ENCODE measurements at regions not wholly inside any gene's neighbourhood (a gene's known extent, or its start where the extent isn't known, plus 50 kb on each side); places are given as distances from the start of the nearest gene placed in this dataset.
A peak's percentile ranks its signal among the peaks of the same experiment; 100 is the strongest.
"Not testable (repeated sequence)": the region's sequence is repeated elsewhere in the genome, so short reads cannot be mapped to it uniquely, and the experiment has no call there.

DNA sequence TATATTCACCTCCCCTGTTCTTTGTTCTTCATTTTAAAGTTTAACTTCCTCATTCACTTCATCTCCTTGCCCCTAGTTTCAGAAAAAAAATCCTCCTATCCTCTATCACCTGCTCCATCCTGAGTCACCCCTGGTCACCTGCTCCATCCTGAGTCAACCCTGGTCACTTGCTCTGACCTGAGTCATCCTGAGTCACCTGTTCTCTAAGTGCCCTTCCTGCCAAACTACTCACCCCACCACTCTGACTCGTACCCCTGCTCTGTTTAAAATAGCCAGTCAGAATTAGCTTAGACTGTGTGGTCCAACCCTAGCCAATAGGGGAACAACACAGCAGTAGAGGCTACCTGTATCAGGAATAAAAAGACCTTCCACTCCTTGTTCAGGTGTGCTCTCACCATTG is 716.9 kb downstream of the ZBBX start:
- no peak for DNase-seq (ENCODE audit: low read depth)
- no peak overlapping the region for H3K4me3 ChIP-seq (ENCODE audit: low read depth, low read length)

DNA sequence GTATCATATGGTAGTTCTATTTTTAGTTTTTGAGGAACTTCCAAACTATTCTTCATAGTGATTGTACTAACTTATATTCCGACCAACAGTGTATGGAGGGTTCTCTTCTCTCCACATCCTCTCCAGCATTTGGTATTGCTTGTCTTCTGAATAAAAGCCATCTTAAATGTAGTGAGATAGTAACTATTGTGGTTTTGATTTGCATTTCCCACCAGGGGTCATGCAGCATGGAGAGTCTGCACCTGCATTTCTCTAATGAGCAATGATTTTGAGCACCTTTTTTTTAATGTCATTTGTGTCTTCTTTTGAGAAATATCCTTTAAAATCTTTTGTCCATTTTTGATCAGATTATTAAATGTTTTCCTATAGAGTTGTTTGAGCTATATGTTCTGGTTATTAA is 718.5 kb downstream of the ZBBX start:
- no peak overlapping the region for H3K4me3 ChIP-seq (ENCODE audit: low read depth, low read length)
- TF ChIP-seq, protein P1, sequence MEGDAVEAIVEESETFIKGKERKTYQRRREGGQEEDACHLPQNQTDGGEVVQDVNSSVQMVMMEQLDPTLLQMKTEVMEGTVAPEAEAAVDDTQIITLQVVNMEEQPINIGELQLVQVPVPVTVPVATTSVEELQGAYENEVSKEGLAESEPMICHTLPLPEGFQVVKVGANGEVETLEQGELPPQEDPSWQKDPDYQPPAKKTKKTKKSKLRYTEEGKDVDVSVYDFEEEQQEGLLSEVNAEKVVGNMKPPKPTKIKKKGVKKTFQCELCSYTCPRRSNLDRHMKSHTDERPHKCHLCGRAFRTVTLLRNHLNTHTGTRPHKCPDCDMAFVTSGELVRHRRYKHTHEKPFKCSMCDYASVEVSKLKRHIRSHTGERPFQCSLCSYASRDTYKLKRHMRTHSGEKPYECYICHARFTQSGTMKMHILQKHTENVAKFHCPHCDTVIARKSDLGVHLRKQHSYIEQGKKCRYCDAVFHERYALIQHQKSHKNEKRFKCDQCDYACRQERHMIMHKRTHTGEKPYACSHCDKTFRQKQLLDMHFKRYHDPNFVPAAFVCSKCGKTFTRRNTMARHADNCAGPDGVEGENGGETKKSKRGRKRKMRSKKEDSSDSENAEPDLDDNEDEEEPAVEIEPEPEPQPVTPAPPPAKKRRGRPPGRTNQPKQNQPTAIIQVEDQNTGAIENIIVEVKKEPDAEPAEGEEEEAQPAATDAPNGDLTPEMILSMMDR (IDR thresholded peaks at IDR 0.05; ENCODE audit: insufficient read depth, low read depth, low read length), result no peak
- no peak for DNase-seq (ENCODE audit: low read depth)

More for the DNA sequence above, 716.9 kb downstream of the ZBBX start:
- TF ChIP-seq, protein P1 (IDR thresholded peaks at IDR 0.05; ENCODE audit: insufficient read depth, low read depth, low read length), result no peak

DNA sequence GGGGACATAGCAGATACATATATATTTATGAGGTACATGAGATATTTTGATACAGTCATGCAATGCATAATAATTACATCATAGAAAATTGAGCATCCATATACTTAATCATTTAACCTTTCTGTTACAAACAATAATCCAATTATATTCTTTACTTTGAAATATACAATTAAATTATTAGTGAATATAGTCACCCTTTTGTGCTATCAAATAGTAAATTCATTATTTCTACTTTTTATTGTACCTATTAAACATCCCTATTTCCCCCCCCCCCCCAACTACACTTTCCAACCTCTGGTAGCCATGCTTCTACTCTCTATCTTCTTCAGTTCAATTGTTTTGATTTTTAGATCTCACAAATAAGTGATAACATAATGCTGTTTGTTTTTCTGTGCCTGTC is 719.1 kb downstream of the ZBBX start:
- TF ChIP-seq, protein P1 (IDR thresholded peaks at IDR 0.05; ENCODE audit: insufficient read depth, low read depth, low read length), result no peak
- DNase-seq (ENCODE audit: low read depth), result no peak

DNA sequence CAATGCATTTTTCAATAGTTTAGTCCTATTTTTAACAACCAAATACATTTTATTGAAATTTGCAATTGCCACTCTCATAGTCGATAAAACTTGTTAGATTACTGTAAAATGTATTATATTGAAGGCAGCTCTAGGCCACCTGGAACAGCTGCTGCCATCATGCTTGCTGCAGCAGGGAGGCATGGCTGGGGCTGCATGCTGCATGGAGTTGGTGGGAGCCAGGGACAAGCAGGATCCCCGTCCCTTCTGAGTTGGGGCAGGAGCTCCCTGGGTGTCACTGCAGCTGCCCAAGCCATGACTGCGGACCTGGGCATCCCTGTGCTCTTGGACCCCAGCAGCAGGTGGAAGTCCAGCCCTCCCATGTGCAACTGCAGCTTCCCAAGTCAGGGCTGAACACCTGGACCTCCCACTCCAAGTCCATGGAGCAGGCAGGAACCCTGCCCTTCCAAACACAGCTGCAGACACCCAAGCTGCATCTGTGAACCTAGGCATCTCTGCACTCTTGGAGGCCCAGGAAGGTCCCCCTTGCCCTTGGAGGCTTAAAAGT is 742.0 kb downstream of the ZBBX start:
- no peak for DNase-seq (ENCODE audit: low read depth)
- no peak overlapping the region for H3K4me3 ChIP-seq (ENCODE audit: low read depth, low read length)
- TF ChIP-seq, protein P1 (IDR thresholded peaks at IDR 0.05; ENCODE audit: insufficient read depth, low read depth, low read length), result no peak

More for the DNA sequence above, 719.1 kb downstream of the ZBBX start:
- H3K4me3 ChIP-seq (ENCODE audit: low read depth, low read length), result no peak overlapping the region

DNA sequence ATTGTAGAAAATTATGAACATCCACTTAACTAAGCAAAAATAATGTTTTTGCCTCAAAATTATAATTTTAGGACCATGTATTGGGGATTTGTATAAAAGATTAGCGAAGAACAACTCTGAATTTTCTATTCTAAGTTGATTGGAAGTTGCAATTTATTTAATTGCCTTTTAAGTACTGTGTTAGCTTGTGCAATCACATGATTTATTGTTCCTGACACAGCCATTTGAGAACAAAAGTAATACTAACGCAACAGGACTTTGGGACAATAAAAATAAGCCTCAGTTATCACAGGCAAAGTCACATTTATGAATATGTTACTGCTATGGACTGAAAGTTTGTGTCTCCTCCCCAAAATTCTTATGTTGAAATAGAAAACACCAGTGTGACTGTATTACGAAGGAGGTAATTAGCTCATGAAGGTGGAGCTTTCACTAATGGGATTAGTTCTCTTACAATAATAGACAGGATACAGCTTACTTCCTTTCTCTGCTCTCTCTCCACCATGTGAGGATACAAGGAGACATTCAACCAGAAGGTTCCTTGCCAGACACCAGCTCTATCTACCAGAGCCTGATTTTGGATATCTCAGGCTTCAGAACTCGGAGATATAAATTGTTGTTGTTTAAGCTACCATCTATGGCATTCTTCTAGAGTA is 745.9 kb downstream of the ZBBX start:
- DNase-seq (ENCODE audit: low read depth), result peak; percentile 24
- no peak overlapping the region for H3K4me3 ChIP-seq (ENCODE audit: low read depth, low read length)
- TF ChIP-seq, protein P1 (IDR thresholded peaks at IDR 0.05; ENCODE audit: insufficient read depth, low read depth, low read length), result no peak

DNA sequence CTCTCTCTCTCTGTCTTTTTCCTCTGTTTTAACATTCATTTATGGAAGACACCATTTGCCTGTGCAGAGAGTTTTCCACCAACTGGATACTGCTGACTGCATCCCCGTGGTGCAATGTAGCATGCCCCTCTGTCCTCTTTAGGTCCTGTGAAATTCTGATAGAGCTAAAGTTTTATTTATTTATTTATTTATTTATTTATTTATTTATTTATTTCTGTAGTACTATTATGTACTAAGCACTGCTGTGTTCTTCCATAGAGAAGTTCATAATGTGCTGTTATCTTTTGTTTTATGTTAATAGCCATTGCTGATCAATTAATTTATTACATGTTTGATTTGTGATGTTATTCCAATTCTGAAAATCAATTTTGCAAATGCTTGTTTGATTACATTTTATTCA is 749.9 kb downstream of the ZBBX start:
- TF ChIP-seq, protein P1 (IDR thresholded peaks at IDR 0.05; ENCODE audit: insufficient read depth, low read depth, low read length), result no peak
- no peak overlapping the region for H3K4me3 ChIP-seq (ENCODE audit: low read depth, low read length)
- no peak for DNase-seq (ENCODE audit: low read depth)

DNA sequence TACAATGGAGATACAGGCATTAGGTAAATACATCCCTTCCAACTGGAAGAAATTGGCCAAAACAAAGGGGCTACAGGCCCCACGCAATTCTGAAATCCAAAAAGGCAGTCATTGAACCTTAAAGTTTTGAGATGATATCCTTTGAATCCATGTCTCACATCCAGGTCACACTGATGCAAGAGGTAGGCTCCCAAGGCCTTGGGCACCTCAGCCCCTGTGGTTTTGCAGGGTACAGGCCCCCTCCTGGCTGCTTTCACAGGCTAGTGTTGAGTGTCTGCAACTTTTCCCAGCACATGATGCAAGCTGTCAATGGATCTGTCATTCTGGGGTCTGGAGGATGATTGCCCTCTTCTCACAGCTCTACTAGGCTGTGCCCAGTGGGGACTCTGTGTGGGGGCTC is 766.7 kb downstream of the ZBBX start:
- TF ChIP-seq, protein P1 (IDR thresholded peaks at IDR 0.05; ENCODE audit: insufficient read depth, low read depth, low read length), result no peak
- DNase-seq (ENCODE audit: low read depth), result no peak
- H3K4me3 ChIP-seq (ENCODE audit: low read depth, low read length), result no peak overlapping the region

DNA sequence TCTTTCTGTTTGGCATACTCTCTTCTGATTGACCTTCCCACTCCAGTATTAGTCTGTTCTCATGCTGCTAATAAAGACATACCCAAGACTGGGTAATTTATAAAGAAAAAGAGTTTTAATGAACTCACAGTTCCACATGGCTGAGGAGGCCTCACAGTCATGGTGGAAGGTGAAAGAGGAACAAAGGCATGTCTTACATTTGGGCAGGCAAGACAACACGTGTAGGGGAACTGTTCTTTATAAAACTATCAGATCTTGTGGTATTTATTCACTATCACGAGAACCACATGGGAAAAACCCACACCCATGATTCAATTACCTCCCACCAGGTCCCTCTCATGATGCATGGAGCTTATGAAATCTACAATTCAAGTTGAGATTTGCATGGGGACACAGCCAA is 767.3 kb downstream of the ZBBX start:
- not testable (repeated sequence) for H3K4me3 ChIP-seq (ENCODE audit: low read depth, low read length); DNase-seq (ENCODE audit: low read depth)

Measured in fibroblast of villous mesenchyme (primary cell).